BE2C (cell line): ENCODE measurements at regions not wholly inside any gene's neighbourhood (a gene's known extent, or its start where the extent isn't known, plus 50 kb on each side); places are given as distances from the start of the nearest gene placed in this dataset.

Source experiments
- DNase-seq: peaks from one replicate; pipeline ENCODE4 v3.0.0-alpha.2; 2020
- H3K27me3 ChIP-seq: fragments of 250-450 bp; sonication (Bioruptor Pico); 2 replicates; pipeline ENCODE4 v1.5.1; 2020; ENCODE audit warnings: mild to moderate bottlenecking
- H3K36me3 ChIP-seq: fragments of 250-450 bp; sonication (Bioruptor Pico); 2 replicates; pipeline ENCODE4 v1.5.1; 2020; ENCODE audit warnings: mild to moderate bottlenecking
- H3K4me1 ChIP-seq: fragments of 250-450 bp; sonication (Bioruptor Pico); 2 replicates; pipeline ENCODE4 v1.5.1; 2020
- H3K4me3 ChIP-seq: 2 replicates; pipeline ENCODE4 v1.5.1; 2011; ENCODE audit warnings: low read depth, low read length
- H3K9me3 ChIP-seq: fragments of 250-450 bp; sonication (Bioruptor Pico); 2 replicates; pipeline ENCODE4 v1.5.1; 2020
- TF ChIP-seq, protein P1 (sequence below): IDR thresholded peaks from 2 replicates; pipeline ENCODE4 v1.5.1; 2012; ENCODE audit warnings: mild to moderate bottlenecking, low read depth, low read length

DNA sequence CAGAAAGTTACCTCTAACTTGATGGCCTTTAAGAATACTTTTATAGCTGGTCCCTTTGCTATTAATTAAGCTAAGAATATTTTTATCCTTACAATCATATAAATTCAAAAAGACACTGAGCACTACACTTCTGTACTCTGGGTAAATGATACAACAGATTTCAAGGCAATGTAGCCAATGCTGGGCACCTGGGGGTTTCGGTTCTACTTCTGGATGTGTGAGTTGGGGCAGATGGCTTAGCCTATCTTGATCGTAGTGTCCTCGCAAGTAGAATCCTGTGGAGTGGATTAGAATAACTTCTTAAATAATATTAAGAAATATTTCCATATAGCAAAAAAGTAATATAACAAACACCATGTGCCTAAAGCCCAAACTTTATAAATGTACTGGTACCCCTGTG, 96.9 kb upstream of the NT5E start:
- peaks cover 4% of the 10 kb centered on the region; the same call in 1 of the 2 replicates for H3K4me1 ChIP-seq
- H3K27me3 ChIP-seq = no peaks in the 10 kb centered on the region
- H3K4me3 ChIP-seq = no peak overlapping the region
- TF ChIP-seq, protein P1, sequence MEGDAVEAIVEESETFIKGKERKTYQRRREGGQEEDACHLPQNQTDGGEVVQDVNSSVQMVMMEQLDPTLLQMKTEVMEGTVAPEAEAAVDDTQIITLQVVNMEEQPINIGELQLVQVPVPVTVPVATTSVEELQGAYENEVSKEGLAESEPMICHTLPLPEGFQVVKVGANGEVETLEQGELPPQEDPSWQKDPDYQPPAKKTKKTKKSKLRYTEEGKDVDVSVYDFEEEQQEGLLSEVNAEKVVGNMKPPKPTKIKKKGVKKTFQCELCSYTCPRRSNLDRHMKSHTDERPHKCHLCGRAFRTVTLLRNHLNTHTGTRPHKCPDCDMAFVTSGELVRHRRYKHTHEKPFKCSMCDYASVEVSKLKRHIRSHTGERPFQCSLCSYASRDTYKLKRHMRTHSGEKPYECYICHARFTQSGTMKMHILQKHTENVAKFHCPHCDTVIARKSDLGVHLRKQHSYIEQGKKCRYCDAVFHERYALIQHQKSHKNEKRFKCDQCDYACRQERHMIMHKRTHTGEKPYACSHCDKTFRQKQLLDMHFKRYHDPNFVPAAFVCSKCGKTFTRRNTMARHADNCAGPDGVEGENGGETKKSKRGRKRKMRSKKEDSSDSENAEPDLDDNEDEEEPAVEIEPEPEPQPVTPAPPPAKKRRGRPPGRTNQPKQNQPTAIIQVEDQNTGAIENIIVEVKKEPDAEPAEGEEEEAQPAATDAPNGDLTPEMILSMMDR = no peak
- DNase-seq = no peak
- H3K36me3 ChIP-seq = no peaks in the 10 kb centered on the region
- H3K9me3 ChIP-seq = no peaks in the 10 kb centered on the region

DNA sequence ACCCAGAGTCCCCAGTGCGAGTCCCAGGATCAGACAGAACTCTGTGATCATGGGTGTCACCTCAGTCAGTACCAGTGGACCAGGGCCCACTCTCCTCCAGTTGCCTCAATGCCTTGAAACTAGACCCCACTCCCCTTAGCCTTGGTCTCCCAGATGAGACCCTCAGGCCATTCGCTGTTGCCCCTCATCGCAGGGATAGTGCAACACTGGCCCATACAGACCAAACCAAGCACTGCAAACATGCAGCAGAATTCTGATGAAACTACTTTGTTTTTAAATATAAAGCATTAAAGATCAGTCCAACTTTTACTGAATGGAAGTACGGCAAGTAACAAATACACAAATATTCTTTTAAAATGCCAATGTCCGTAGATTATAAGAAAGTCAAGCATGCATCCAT, 101.2 kb upstream of the NT5E start:
- no peaks in the 10 kb centered on the region for H3K36me3 ChIP-seq
- no peaks in the 10 kb centered on the region for H3K27me3 ChIP-seq
- no peak overlapping the region for H3K4me3 ChIP-seq
- no peak for DNase-seq
- no peaks in the 10 kb centered on the region for H3K4me1 ChIP-seq
- no peaks in the 10 kb centered on the region for H3K9me3 ChIP-seq
- TF ChIP-seq, protein P1 = peak; percentile 28; the same call in 1 of the 2 replicates

DNA sequence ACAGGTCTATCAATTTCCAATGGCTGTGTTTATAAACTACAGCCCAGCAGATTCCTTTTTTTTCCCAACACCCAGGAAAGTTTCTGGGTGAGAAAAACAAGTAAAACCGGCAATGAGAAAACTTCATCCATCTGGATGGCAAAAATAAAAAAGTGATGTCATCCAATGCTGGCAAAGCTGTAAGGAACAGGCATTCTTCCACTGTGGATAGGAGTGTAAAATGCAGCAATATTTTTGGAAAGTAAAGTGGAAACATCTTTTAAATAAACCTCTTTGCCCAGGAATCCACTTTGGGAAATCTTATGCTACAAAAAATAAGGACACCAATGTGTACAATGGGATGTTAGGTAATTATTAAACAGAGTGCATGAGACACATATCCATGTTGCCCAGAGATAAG, 102.1 kb upstream of the NT5E start:
- H3K4me3 ChIP-seq = no peak overlapping the region
- H3K27me3 ChIP-seq = no peaks in the 10 kb centered on the region
- H3K36me3 ChIP-seq = no peaks in the 10 kb centered on the region
- no peaks in the 10 kb centered on the region for H3K9me3 ChIP-seq
- no peak for DNase-seq
- no peaks in the 10 kb centered on the region for H3K4me1 ChIP-seq
- TF ChIP-seq, protein P1 = no peak

DNA sequence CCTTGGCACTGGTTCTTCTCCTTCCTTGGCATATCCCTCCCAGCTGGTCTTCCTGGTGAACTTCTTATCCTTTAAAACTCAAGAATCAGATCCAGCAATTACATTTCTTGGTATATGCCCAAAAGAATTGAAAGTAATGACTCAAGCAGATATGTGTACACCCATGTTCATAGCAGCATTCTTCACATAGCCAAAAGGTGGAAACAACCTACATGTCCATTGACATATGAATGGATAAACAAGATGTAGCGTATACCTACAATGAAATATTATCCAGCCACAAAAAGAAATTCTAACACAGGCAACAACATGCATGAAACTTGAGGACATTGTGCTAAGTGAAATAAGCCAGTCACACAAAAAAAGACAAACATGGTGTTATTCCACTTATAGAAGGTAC, 103.7 kb upstream of the NT5E start:
- Histone ChIP-seq H3K27me3 (no peaks in the 10 kb centered on the region), H3K36me3 (no peaks in the 10 kb centered on the region), H3K9me3 (no peaks in the 10 kb centered on the region), H3K4me3 (no peak overlapping the region), H3K4me1 (no peaks in the 10 kb centered on the region)
- no peak for DNase-seq
- TF ChIP-seq, protein P1 = no peak

DNA sequence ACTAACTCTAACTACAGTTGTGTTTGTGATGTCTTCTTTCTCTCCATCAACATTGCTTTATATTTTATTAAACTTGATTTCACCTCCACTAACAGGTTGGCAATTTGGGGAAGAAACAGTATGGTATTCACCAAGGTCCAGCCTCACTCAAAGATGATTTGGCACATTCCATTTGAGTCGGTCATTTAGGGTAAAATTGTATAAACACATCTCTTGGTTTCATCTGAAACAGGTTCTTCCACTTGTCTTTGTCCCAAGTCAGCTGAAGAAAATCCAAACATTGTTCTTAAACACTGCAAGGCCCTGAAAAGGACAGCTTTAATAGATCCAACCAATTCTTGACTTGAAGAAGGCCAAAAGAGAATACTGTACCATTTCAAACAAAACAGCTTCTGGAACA, 104.9 kb upstream of the NT5E start:
- DNase-seq = no peak
- no peaks in the 10 kb centered on the region for H3K9me3 ChIP-seq
- TF ChIP-seq, protein P1 = no peak
- no peaks in the 10 kb centered on the region for H3K27me3 ChIP-seq
- no peak overlapping the region for H3K4me3 ChIP-seq
- no peaks in the 10 kb centered on the region for H3K36me3 ChIP-seq
- H3K4me1 ChIP-seq = no peaks in the 10 kb centered on the region

DNA sequence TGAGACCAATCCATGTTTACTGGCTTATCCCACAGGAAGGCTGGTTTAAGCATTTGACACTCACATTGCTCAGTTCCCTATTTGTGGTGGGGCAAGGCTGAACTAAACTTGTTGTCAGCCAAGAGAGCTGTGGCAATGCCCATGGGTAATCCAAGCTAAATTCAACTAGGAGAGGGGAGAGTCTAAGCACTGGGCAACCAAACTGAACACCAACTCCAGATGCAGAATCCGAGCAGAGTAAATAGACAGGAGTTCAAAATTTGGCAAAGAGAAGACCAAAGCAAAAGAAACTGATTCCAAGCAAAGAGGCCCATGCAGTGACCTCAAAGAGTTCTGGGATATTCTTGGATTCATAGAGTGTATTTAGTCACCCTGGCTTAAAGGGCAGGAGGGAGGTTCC, 106.5 kb upstream of the NT5E start:
- DNase-seq = no peak

More for the DNA sequence above, 106.5 kb upstream of the NT5E start:
- TF ChIP-seq, protein P1 = no peak
- no peaks in the 10 kb centered on the region for H3K9me3 ChIP-seq
- H3K27me3 ChIP-seq = no peaks in the 10 kb centered on the region
- H3K4me3 ChIP-seq = no peak overlapping the region
- H3K36me3 ChIP-seq = no peaks in the 10 kb centered on the region
- H3K4me1 ChIP-seq = no peaks in the 10 kb centered on the region
